ENCODE measurements at regions not wholly inside any gene's neighbourhood (a gene's known extent, or its start where the extent isn't known, plus 50 kb on each side); places are given as distances from the start of the nearest gene placed in this dataset.

DNA sequence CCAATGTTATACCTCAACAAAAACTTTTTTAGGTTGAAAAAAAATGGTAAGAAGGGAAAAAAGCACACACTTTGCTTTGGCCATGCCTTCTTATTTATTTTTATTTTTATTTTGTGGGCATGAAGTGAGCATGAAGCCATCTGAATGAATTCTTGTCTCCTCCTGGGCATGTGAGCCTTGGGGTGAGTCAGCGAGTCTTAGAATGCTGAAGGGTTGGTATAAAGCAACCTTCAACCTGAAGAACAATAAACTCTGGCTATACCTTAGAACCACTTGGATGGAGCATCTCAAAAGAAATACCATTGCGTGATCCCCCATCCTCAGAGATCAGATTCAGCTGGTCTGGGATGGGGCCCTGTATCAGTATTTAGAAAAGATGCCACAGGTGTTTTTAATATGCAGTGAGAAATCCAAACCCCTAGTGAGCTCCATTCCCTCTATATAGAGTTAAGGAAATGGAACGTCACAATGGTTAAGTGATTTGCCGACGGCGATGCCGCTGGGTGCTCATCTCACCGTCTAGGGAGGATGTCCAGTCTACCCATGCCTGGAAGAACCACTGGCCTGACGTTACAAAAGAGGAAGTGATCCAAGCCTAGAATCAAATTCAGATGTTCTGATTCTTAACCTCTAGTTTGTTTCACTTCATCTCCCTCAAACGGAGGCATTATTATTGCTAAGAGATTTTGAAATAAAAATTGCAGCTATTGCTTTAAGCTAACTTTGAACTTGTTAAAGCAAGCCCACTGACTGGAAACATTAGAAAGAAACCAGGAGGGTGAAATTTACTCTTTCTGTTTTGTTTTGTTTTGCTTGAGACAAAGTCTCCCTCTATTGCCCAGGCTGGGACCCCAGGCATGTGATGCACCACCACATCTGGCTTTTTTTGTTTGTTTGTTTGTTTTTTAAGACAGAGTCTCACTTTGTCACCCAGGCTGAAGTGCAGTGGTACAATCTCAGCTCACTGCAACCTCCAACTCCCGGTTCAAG, 67.1 kb downstream of the EDN1 start:
- TF ChIP-seq, protein P1, sequence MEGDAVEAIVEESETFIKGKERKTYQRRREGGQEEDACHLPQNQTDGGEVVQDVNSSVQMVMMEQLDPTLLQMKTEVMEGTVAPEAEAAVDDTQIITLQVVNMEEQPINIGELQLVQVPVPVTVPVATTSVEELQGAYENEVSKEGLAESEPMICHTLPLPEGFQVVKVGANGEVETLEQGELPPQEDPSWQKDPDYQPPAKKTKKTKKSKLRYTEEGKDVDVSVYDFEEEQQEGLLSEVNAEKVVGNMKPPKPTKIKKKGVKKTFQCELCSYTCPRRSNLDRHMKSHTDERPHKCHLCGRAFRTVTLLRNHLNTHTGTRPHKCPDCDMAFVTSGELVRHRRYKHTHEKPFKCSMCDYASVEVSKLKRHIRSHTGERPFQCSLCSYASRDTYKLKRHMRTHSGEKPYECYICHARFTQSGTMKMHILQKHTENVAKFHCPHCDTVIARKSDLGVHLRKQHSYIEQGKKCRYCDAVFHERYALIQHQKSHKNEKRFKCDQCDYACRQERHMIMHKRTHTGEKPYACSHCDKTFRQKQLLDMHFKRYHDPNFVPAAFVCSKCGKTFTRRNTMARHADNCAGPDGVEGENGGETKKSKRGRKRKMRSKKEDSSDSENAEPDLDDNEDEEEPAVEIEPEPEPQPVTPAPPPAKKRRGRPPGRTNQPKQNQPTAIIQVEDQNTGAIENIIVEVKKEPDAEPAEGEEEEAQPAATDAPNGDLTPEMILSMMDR (IDR thresholded peaks at IDR 0.05): no peak
- no peak for TF ChIP-seq EZH2phosphoT487 (IDR thresholded peaks at IDR 0.05)
- no peak for TF ChIP-seq EZH2 (IDR thresholded peaks at IDR 0.05)
